GM23338 (cell line): ENCODE measurements at regions not wholly inside any gene's neighbourhood (a gene's known extent, or its start where the extent isn't known, plus 50 kb on each side); places are given as distances from the start of the nearest gene placed in this dataset.

Experiments
- ATAC-seq: fragments of 200-7000 bp; cut with Tn5 transposase; 3 replicates; pipeline ENCODE4 v1.9.1; 2020
- DNase-seq: peaks from one replicate; pipeline ENCODE4 v3.0.0-alpha.2; 2015; ENCODE audit warnings: low spot score
- H2AFZ ChIP-seq: fragments of 200-600 bp; sonication (generic); 2 replicates; pipeline ENCODE4 v1.8.0; 2016; ENCODE audit warnings: antibody characterized with exemption, mild to moderate bottlenecking, moderate library complexity
- H3F3A ChIP-seq: fragments of 200-600 bp; sonication (generic); replicated peaks from 2 replicates; pipeline ENCODE4 v1.8.0; 2017; ENCODE audit warnings: antibody characterized with exemption, mixed run types, low read depth
- H3K27ac ChIP-seq: fragments of 200-600 bp; sonication (generic); 2 replicates; pipeline ENCODE4 v1.6.1; 2016; ENCODE audit warnings: low read depth
- H3K27me3 ChIP-seq: fragments of 200-600 bp; sonication (generic); 2 replicates; pipeline ENCODE4 v1.8.0; 2016; ENCODE audit warnings: mild to moderate bottlenecking, mixed run types, moderate library complexity; ENCODE audit not compliant: insufficient read depth
- H3K36me3 ChIP-seq: fragments of 200-600 bp; sonication (generic); 2 replicates; pipeline ENCODE4 v1.8.0; 2016; ENCODE audit warnings: mild to moderate bottlenecking; ENCODE audit not compliant: insufficient read depth
- H3K4me1 ChIP-seq: fragments of 200-600 bp; sonication (generic); 2 replicates; pipeline ENCODE4 v1.8.0; 2016; ENCODE audit warnings: mild to moderate bottlenecking, moderate library complexity; ENCODE audit not compliant: insufficient read depth
- H3K4me2 ChIP-seq: fragments of 200-600 bp; sonication (generic); 2 replicates; pipeline ENCODE4 v1.7.1; 2017; ENCODE audit warnings: mixed run types
- H3K4me3 ChIP-seq: fragments of 200-600 bp; sonication (generic); 2 replicates; pipeline ENCODE4 v1.6.1; 2016; ENCODE audit warnings: mixed run types
- H3K79me2 ChIP-seq: fragments of 200-600 bp; sonication (generic); replicated peaks from 2 replicates; pipeline ENCODE4 v1.8.0; 2017; ENCODE audit warnings: mild to moderate bottlenecking; ENCODE audit not compliant: insufficient read depth
- H3K9me2 ChIP-seq: fragments of 200-600 bp; sonication (generic); 2 replicates; pipeline ENCODE4 v1.8.0; 2017; ENCODE audit not compliant: insufficient read depth
- H4K20me1 ChIP-seq: fragments of 200-600 bp; sonication (generic); replicated peaks from 2 replicates; pipeline ENCODE4 v1.8.0; 2017; ENCODE audit warnings: mild to moderate bottlenecking; ENCODE audit not compliant: insufficient read depth
- H3K27ac Mint-ChIP-seq: 2 replicates; pipeline ENCODE4 v1.8.0; 2020; ENCODE audit warnings: inconsistent platforms, mild to moderate bottlenecking, moderate library complexity, mixed read lengths
- H3K27me3 Mint-ChIP-seq: 3 replicates; pipeline ENCODE4 v1.8.0; 2022; ENCODE audit warnings: low read depth, mild to moderate bottlenecking, moderate library complexity, mixed read lengths, inconsistent platforms; ENCODE audit not compliant: insufficient read depth, poor library complexity
- H3K36me3 Mint-ChIP-seq: 3 replicates; pipeline ENCODE4 v1.8.0; 2021; ENCODE audit warnings: low read depth, mild to moderate bottlenecking, inconsistent platforms, moderate library complexity, mixed read lengths
- H3K4me1 Mint-ChIP-seq: 3 replicates; pipeline ENCODE4 v1.8.0; 2020; ENCODE audit warnings: mild to moderate bottlenecking, inconsistent platforms, mixed read lengths
- H3K4me3 Mint-ChIP-seq: 3 replicates; pipeline ENCODE4 v1.8.0; 2021; ENCODE audit warnings: moderate library complexity, mild to moderate bottlenecking, inconsistent platforms, mixed read lengths
- H3K9me3 Mint-ChIP-seq: 3 replicates; pipeline ENCODE4 v1.8.0; 2020; ENCODE audit warnings: moderate library complexity, mild to moderate bottlenecking, inconsistent platforms, mixed read lengths
- CREB1 ChIP-seq: fragments of 250-450 bp; sonication (Bioruptor Pico); IDR thresholded peaks from 2 replicates; pipeline ENCODE4 v1.5.0; 2020; ENCODE audit warnings: low read depth, mild to moderate bottlenecking, moderate library complexity
- EZH2 ChIP-seq: fragments of 200-600 bp; sonication (generic); IDR thresholded peaks from one replicate; pipeline ENCODE4 v1.8.0; 2017; ENCODE audit warnings: antibody characterized with exemption, mild to moderate bottlenecking, low read depth; ENCODE audit not compliant: unreplicated experiment
- EZH2phosphoT487 ChIP-seq: fragments of 200-600 bp; sonication (generic); IDR thresholded peaks from one replicate; pipeline ENCODE4 v1.8.1; 2018; ENCODE audit warnings: antibody characterized with exemption; ENCODE audit not compliant: unreplicated experiment
- JUNB ChIP-seq: IDR thresholded peaks from one replicate; pipeline ENCODE4 v1.6.1; 2016; ENCODE audit warnings: antibody characterized with exemption; ENCODE audit not compliant: unreplicated experiment
- POLR2AphosphoS5 ChIP-seq: IDR thresholded peaks from 2 replicates; pipeline ENCODE4 v1.6.1; 2016; ENCODE audit warnings: antibody characterized with exemption, low read depth
- STAT1 ChIP-seq: IDR thresholded peaks from one replicate; pipeline ENCODE4 v1.6.1; 2016; ENCODE audit warnings: antibody characterized with exemption; ENCODE audit not compliant: unreplicated experiment
- ZNF114 ChIP-seq: fragments of 250-450 bp; sonication (Bioruptor Pico); IDR thresholded peaks from 2 replicates; pipeline ENCODE4 v1.5.0; 2020; ENCODE audit warnings: mild to moderate bottlenecking, moderate library complexity
- ZNF331 ChIP-seq: fragments of 250-450 bp; sonication (Bioruptor Pico); IDR thresholded peaks from 2 replicates; pipeline ENCODE4 v1.5.0; 2020; ENCODE audit warnings: low read depth, mild to moderate bottlenecking, moderate library complexity
- TF ChIP-seq, protein P1 (sequence below), 2 experiments: fragments of 200-600 bp in 1 of 2; sonication (generic) in 1 of 2; conservative IDR thresholded peaks; 2 replicates each; pipeline versions ENCODE4 v1.5.1 to v1.6.1; 2016 to 2017; ENCODE audit warnings: antibody characterized with exemption in 2 of 2, low read depth in 2 of 2, mild to moderate bottlenecking in 2 of 2, moderate library complexity in 1 of 2
- TF ChIP-seq, protein P2 (sequence below): fragments of 250-450 bp; sonication (Bioruptor Pico); IDR thresholded peaks from 2 replicates; pipeline ENCODE4 v1.5.0; 2020; ENCODE audit warnings: mild to moderate bottlenecking, moderate library complexity

DNA sequence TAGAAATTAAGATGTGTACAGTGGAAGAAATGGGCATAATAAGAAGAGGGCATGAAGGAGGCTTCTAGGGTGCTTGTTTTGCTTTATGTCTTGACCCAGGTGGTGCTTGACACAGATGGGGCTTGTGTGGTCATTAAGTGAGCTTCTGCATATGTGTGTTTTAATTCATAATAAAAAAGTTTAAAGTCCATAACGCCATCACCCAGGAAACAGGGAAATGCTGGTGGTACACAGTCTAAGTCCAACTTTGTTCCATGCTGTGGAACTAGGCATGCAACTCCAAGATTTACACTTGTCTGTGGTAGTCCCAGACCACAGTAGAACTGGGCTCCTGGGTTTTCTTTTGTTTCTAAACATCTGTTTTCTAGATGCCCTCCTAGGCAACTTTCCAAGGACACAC, 511.9 kb downstream of the MID1IP1 start:
- Histone ChIP-seq H3K36me3 (no peaks in the 10 kb centered on the region), H3K79me2 (no peaks in the 10 kb centered on the region), H4K20me1 (no peaks in the 10 kb centered on the region), H3K27me3 (no peaks in the 10 kb centered on the region), H3K9me2 (no peaks in the 10 kb centered on the region), H3K4me3 (no peak overlapping the region), H3K27ac (no peak overlapping the region), H3F3A (no peaks in the 10 kb centered on the region), H3K4me2 (no peak overlapping the region), H3K4me1 (no peaks in the 10 kb centered on the region), H2AFZ (no peak overlapping the region)
- Mint-ChIP-seq H3K27me3 (peaks cover 1% of the 10 kb centered on the region), H3K27ac (no peak overlapping the region), H3K36me3 (no peaks in the 10 kb centered on the region; the same call in 2 of the 3 replicates), H3K4me1 (0 out of 3 replicates have a peak, but pooled peaks cover 7% of the 10 kb centered on the region), H3K9me3 (no peaks in the 10 kb centered on the region; the same call in 2 of the 3 replicates), H3K4me3 (no peak overlapping the region)
- DNase-seq (no peak), ATAC-seq (no peak)
- TF ChIP-seq ZNF114 (no peak), JUNB (no peak), CREB1 (CRISPR knock-in tag) (no peak), EZH2phosphoT487 (no peak), ZNF331 (CRISPR knock-in tag) (no peak), STAT1 (no peak), EZH2 (no peak), POLR2AphosphoS5 (no peak)
- TF ChIP-seq, protein P1, sequence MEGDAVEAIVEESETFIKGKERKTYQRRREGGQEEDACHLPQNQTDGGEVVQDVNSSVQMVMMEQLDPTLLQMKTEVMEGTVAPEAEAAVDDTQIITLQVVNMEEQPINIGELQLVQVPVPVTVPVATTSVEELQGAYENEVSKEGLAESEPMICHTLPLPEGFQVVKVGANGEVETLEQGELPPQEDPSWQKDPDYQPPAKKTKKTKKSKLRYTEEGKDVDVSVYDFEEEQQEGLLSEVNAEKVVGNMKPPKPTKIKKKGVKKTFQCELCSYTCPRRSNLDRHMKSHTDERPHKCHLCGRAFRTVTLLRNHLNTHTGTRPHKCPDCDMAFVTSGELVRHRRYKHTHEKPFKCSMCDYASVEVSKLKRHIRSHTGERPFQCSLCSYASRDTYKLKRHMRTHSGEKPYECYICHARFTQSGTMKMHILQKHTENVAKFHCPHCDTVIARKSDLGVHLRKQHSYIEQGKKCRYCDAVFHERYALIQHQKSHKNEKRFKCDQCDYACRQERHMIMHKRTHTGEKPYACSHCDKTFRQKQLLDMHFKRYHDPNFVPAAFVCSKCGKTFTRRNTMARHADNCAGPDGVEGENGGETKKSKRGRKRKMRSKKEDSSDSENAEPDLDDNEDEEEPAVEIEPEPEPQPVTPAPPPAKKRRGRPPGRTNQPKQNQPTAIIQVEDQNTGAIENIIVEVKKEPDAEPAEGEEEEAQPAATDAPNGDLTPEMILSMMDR (conservative IDR thresholded peaks at IDR 0.05; ENCODE audit: low read depth in 2 of 2) = no peak
- TF ChIP-seq, protein P2, sequence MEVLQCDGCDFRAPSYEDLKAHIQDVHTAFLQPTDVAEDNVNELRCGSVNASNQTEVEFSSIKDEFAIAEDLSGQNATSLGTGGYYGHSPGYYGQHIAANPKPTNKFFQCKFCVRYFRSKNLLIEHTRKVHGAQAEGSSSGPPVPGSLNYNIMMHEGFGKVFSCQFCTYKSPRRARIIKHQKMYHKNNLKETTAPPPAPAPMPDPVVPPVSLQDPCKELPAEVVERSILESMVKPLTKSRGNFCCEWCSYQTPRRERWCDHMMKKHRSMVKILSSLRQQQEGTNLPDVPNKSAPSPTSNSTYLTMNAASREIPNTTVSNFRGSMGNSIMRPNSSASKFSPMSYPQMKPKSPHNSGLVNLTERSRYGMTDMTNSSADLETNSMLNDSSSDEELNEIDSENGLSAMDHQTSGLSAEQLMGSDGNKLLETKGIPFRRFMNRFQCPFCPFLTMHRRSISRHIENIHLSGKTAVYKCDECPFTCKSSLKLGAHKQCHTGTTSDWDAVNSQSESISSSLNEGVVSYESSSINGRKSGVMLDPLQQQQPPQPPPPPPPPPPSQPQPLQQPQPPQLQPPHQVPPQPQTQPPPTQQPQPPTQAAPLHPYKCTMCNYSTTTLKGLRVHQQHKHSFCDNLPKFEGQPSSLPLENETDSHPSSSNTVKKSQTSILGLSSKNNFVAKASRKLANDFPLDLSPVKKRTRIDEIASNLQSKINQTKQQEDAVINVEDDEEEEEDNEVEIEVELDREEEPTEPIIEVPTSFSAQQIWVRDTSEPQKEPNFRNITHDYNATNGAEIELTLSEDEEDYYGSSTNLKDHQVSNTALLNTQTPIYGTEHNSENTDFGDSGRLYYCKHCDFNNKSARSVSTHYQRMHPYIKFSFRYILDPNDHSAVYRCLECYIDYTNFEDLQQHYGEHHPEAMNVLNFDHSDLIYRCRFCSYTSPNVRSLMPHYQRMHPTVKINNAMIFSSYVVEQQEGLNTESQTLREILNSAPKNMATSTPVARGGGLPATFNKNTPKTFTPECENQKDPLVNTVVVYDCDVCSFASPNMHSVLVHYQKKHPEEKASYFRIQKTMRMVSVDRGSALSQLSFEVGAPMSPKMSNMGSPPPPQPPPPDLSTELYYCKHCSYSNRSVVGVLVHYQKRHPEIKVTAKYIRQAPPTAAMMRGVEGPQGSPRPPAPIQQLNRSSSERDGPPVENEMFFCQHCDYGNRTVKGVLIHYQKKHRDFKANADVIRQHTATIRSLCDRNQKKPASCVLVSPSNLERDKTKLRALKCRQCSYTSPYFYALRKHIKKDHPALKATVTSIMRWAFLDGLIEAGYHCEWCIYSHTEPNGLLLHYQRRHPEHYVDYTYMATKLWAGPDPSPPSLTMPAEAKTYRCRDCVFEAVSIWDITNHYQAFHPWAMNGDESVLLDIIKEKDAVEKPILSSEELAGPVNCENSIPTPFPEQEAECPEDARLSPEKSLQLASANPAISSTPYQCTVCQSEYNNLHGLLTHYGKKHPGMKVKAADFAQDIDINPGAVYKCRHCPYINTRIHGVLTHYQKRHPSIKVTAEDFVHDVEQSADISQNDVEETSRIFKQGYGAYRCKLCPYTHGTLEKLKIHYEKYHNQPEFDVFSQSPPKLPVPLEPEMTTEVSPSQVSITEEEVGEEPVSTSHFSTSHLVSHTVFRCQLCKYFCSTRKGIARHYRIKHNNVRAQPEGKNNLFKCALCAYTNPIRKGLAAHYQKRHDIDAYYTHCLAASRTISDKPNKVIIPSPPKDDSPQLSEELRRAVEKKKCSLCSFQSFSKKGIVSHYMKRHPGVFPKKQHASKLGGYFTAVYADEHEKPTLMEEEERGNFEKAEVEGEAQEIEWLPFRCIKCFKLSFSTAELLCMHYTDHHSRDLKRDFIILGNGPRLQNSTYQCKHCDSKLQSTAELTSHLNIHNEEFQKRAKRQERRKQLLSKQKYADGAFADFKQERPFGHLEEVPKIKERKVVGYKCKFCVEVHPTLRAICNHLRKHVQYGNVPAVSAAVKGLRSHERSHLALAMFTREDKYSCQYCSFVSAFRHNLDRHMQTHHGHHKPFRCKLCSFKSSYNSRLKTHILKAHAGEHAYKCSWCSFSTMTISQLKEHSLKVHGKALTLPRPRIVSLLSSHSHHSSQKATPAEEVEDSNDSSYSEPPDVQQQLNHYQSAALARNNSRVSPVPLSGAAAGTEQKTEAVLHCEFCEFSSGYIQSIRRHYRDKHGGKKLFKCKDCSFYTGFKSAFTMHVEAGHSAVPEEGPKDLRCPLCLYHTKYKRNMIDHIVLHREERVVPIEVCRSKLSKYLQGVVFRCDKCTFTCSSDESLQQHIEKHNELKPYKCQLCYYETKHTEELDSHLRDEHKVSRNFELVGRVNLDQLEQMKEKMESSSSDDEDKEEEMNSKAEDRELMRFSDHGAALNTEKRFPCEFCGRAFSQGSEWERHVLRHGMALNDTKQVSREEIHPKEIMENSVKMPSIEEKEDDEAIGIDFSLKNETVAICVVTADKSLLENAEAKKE (CRISPR knock-in tag) = no peak
